MCF 10A (cell line): ENCODE measurements at regions not wholly inside any gene's neighbourhood (a gene's known extent, or its start where the extent isn't known, plus 50 kb on each side); places are given as distances from the start of the nearest gene placed in this dataset.

ENCODE experiments used
- BruUV-seq: library from RNA; stranded (reverse); fragments of 400-500 nt; replicated peaks from 2 replicates; lab custom pipeline; 2021; lab: Mats Ljungman, UMichigan
- CTCF ChIA-PET: fragments of 300-600 bp; sonication (Branson Sonifier 250); formaldehyde crosslinking; extraction: SDS; loops from one replicate; lab custom pipeline; 2021; ENCODE audit warnings: antibody characterized with exemption, inconsistent platforms; lab: Yijun Ruan, JAX
- POLR2A ChIA-PET: fragments of 300-600, 350-650 bp; sonication (Branson Sonifier 250); formaldehyde crosslinking; extraction: SDS; loops from one replicate; lab custom pipeline; 2020; ENCODE audit warnings: antibody characterized with exemption, inconsistent platforms; lab: Yijun Ruan, JAX
- DNase-seq: peaks from one replicate; pipeline ENCODE4 v3.0.0-alpha.2; 2018; ENCODE audit not compliant: unreplicated experiment
- H3K27ac Mint-ChIP-seq: one replicate; pipeline ENCODE4 v1.8.0; 2022; ENCODE audit warnings: mild to moderate bottlenecking, low read depth, mixed read lengths; ENCODE audit not compliant: unreplicated experiment
- H3K27me3 Mint-ChIP-seq: one replicate; pipeline ENCODE4 v1.8.0; 2022; ENCODE audit warnings: mixed read lengths; ENCODE audit not compliant: insufficient read depth, unreplicated experiment
- H3K36me3 Mint-ChIP-seq: one replicate; pipeline ENCODE4 v1.8.0; 2022; ENCODE audit warnings: mild to moderate bottlenecking, moderate library complexity, mixed read lengths; ENCODE audit not compliant: insufficient read depth, unreplicated experiment
- H3K4me1 Mint-ChIP-seq: one replicate; pipeline ENCODE4 v1.8.0; 2022; ENCODE audit warnings: mixed read lengths; ENCODE audit not compliant: insufficient read depth, unreplicated experiment
- H3K4me3 Mint-ChIP-seq: one replicate; pipeline ENCODE4 v1.8.0; 2022; ENCODE audit warnings: mild to moderate bottlenecking, moderate library complexity, mixed read lengths; ENCODE audit not compliant: unreplicated experiment
- H3K9me3 Mint-ChIP-seq: one replicate; pipeline ENCODE4 v1.8.0; 2022; ENCODE audit warnings: mixed read lengths; ENCODE audit not compliant: unreplicated experiment
- CTCF ChIP-seq: fragments of 200-600 bp; IDR thresholded peaks from one replicate; pipeline ENCODE4 v1.8.0; 2022; ENCODE audit warnings: antibody characterized with exemption, mild to moderate bottlenecking; ENCODE audit not compliant: unreplicated experiment
- intact Hi-C: fragments of 100-400 bp; cut with micrococcal nuclease; formaldehyde crosslinking; loops from 2 replicates; pipeline ENCODE4 v1.14.1; 2022

GRCh38 chr11:71194710-71195109 is 57.7 kb downstream of the SHANK2 start:
- no peaks in the 10 kb centered on the region for H3K36me3 Mint-ChIP-seq
- no peaks in the 10 kb centered on the region for H3K4me1 Mint-ChIP-seq
- H3K27ac Mint-ChIP-seq, result no peak overlapping the region
- H3K9me3 Mint-ChIP-seq, result no peaks in the 10 kb centered on the region
- no peak for DNase-seq
- ChIA-PET POLR2A (interaction anchor here (0.7 kb wide), 1 partner anchor 36 kb away, joined by 3 read pairs; no protein-coding TSS in a partner anchor), CTCF (no interaction called here)
- BruUV-seq, result no TSS peak
- intact Hi-C loops, result no loop called here
- no peaks in the 10 kb centered on the region for H3K27me3 Mint-ChIP-seq
- no peak for TF ChIP-seq CTCF
- no peak overlapping the region for H3K4me3 Mint-ChIP-seq

- DNase-seq, result no peak
- no TSS peak for BruUV-seq
- H3K4me1 Mint-ChIP-seq, result no peaks in the 10 kb centered on the region
- H3K27ac Mint-ChIP-seq, result no peak overlapping the region
- no peaks in the 10 kb centered on the region for H3K9me3 Mint-ChIP-seq
- intact Hi-C loops, result no loop called here
- no peaks in the 10 kb centered on the region for H3K36me3 Mint-ChIP-seq
- H3K27me3 Mint-ChIP-seq, result no peaks in the 10 kb centered on the region
- TF ChIP-seq CTCF, result no peak
- CTCF ChIA-PET, result no interaction called here
- no peak overlapping the region for H3K4me3 Mint-ChIP-seq
- POLR2A ChIA-PET, result no interaction called here
These were observed 58.9 kb downstream of the SHANK2 start for GRCh38 chr11:71193431-71193830.

- intact Hi-C loops, result no loop called here
- H3K36me3 Mint-ChIP-seq, result no peaks in the 10 kb centered on the region
- H3K4me1 Mint-ChIP-seq, result no peaks in the 10 kb centered on the region
- CTCF ChIA-PET, result no interaction called here
- POLR2A ChIA-PET, result no interaction called here
- H3K27ac Mint-ChIP-seq, result no peak overlapping the region
- DNase-seq, result no peak
- H3K9me3 Mint-ChIP-seq, result peaks cover 8% of the 10 kb centered on the region
- no peak for TF ChIP-seq CTCF
- no peaks in the 10 kb centered on the region for H3K27me3 Mint-ChIP-seq
- BruUV-seq, result no TSS peak
- H3K4me3 Mint-ChIP-seq, result no peak overlapping the region
These were observed 59.7 kb downstream of the SHANK2 start for GRCh38 chr11:71192629-71193028.

GRCh38 chr11:71191201-71191600 is 61.2 kb downstream of the SHANK2 start:
- Mint-ChIP-seq H3K36me3 (no peaks in the 10 kb centered on the region), H3K4me3 (no peak overlapping the region), H3K27ac (no peak overlapping the region), H3K27me3 (no peaks in the 10 kb centered on the region), H3K4me1 (no peaks in the 10 kb centered on the region), H3K9me3 (peaks cover 9% of the 10 kb centered on the region)
- TF ChIP-seq CTCF, result no peak
- intact Hi-C loops, result no loop called here
- POLR2A ChIA-PET, result no interaction called here
- BruUV-seq, result no TSS peak
- no peak for DNase-seq
- CTCF ChIA-PET, result no interaction called here
